LoVo (cell line): ENCODE measurements at regions not wholly inside any gene's neighbourhood (a gene's known extent, or its start where the extent isn't known, plus 50 kb on each side); places are given as distances from the start of the nearest gene placed in this dataset.

ENCODE experiments used
- DNase-seq: peaks from one replicate; pipeline ENCODE4 v3.0.0-alpha.2; 2016; ENCODE audit warnings: low spot score

DNA sequence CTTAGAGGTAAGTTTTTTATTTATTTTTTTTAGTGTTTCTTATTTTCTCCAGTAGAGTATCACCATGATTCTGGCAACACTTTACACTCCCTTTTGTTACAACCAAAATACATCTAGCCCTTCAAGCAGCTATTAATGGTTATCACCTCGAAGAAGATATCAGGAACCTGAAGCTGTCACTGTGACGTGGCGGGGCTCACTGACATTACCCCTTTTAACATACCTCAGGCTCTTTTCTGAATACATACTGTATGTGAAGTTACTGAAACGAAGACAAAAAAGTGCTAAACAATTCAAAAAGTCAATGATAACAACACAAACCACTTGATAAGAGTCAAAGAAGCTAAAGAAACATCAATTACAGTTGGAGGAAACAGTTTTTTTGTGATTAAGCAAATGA, 1218.7 kb downstream of the EFNB2 start:
- no peak for DNase-seq

DNA sequence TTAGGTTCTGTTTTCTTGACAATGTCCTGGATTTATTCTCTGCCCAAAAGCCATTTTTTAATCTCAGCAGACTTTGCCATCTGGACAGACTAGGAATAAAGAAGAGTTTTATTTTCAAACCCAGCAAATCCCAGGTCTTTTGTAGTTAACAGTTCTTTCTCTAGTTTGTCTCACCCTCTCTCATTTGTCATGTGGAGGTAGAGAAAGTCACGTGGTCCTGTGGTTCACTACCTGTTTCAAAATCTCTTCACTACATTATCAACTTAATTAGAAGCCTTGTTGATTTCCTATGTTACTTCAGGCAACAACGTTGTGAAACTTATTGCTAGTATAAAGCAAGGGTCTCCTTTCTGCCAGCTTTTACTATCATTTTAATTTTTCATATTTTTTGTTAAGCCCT, 1222.6 kb downstream of the EFNB2 start:
- no peak for DNase-seq

- no peak for DNase-seq
Observed at GRCh38 chr13:105311094-105311493, 1224.4 kb downstream of the EFNB2 start.

DNA sequence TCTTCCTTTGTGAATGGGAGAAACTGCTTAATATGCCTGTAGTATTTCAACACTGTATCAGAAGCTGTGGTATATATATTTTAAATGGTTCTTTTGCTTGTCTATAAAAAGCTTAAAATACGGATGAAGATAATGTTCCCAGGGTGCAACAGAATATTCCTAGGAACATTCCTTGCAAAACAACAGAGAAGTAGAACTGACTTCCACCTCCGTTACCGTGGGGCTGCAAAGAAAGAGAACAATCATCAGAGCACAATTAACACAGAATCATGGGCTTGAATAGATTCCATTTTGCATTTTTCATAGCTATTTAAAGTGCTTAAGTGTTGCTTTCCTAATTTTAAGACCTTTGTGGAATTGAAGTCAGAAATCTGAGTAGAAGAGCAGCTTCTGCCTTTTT, 1227.7 kb downstream of the EFNB2 start:
- no peak for DNase-seq

GRCh38 chr13:105297839-105298238, 1237.6 kb downstream of the EFNB2 start:
- DNase-seq = no peak

- no peak for DNase-seq
Observed at GRCh38 chr13:105291987-105292386, 1243.5 kb downstream of the EFNB2 start.

- DNase-seq = no peak
Observed at GRCh38 chr13:105290596-105290995, 1244.9 kb downstream of the EFNB2 start.

- no peak for DNase-seq
Observed at GRCh38 chr13:105285526-105285925, 1249.9 kb downstream of the EFNB2 start.

GRCh38 chr13:105282406-105283285, 1252.8 kb downstream of the EFNB2 start:
- DNase-seq = no peak

GRCh38 chr13:105278943-105279381, 1256.5 kb downstream of the EFNB2 start:
- DNase-seq = no peak

DNA sequence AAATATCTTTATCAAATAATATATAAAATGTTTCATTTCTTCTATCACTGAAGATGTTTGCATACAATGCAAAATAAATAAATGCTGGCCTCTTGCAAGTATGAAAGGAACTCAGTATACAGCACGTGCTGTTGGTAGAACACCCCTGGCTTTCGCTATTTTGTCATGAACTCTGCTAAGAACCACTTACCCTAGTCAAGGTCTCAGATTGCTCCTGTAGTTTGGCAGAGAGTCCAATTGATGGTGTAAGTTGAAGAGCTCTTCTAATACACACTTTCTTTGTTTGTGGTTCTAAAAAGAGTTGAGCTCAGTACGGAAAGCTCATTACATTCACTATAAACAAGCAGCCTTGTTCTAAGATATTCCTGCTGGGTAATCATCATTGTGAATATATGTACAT, 1258.9 kb downstream of the EFNB2 start:
- no peak for DNase-seq

- DNase-seq = no peak
Observed at GRCh38 chr13:105273665-105274222, 1261.7 kb downstream of the EFNB2 start.

DNA sequence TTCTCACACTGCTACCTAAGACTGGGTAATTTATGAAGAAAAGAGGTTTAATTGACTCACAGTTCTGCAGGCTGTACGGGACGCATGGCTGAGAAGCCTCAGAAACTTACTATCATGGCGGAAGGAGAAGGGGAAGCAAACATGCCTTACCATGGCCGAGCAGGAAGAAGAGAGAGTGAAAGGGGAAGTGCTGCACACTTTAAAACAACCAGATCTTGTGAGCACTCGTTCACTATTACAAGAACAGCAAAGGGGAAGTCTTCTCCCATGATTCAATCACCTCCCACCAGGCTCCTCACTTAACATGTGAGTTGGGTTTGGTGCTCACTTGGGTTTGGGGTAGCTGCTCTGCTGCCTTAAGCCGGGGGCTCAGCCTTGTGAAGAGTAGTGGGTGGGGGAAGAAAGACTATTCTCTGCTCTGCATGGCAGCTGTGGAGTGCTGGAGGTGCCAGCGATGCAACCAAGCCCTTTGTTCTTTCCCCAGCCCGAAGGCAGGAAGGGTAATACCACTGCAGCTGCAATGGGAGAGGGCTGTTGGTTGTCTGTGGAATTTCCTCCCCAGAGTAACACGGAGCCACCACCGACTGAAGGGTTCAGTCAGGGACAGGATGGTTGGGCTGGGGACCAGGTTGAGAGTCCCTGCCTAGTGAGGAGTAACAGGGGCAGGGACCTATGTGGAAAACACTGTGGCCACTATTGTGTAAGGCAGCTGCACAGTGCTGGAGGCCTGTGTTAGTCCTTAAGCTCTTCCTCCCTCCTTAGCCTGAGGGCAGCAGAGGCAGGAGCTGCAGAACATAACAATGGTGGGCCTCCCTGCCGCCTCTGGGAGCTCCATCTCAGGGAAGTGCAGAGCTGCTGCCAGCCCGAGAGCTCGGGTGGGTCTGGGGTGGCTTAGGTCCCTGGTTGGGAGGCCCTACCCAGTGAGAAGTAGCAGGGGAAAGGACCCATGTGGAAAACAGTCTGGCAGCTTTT, 1262.5 kb downstream of the EFNB2 start:
- no peak for DNase-seq

GRCh38 chr13:105266615-105267014, 1268.8 kb downstream of the EFNB2 start:
- DNase-seq = no peak

- no peak for DNase-seq
Observed at GRCh38 chr13:105262579-105262978, 1272.9 kb downstream of the EFNB2 start.

- no peak for DNase-seq
Observed at GRCh38 chr13:105259426-105259825, 1276.0 kb downstream of the EFNB2 start.

DNA sequence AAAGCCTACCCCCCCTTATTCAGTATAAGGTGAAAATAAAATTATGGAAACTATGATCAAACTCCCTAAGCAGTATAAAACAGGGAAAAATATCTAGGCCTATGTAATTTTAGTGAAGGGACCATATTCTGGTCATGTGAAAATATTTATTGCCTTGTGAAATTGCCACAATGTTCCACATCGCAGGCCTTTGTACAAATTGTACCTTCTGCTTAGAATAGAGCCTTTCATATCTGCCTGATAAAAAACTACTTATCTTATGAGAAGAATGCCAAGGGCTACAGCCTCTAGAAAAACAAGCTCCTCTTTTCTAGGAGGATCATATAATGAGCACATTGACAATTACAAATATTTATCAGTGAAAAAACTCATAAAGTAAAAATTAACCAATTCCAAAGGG, 1280.0 kb downstream of the EFNB2 start:
- no peak for DNase-seq

DNA sequence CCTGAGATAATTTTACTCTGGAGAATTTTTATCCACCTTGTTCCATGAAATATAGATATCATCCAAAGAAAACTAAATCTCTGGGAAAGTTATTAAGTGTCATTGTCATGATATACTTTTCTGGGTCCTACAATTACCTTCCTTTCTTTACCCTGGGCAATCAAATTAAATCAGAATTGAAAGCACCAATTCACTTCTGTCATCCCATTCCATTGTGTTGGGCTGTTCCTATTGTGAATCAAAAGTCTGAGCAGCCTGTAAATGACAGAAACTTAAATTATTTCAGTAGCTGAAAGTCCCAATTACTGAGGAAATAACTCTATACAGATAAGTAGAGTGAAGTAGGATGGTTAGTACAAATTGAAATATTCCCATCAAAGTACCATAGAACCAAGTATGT, 1284.2 kb downstream of the EFNB2 start:
- DNase-seq = no peak

- DNase-seq = no peak
Observed at GRCh38 chr13:105247830-105248229, 1287.6 kb downstream of the EFNB2 start.

DNA sequence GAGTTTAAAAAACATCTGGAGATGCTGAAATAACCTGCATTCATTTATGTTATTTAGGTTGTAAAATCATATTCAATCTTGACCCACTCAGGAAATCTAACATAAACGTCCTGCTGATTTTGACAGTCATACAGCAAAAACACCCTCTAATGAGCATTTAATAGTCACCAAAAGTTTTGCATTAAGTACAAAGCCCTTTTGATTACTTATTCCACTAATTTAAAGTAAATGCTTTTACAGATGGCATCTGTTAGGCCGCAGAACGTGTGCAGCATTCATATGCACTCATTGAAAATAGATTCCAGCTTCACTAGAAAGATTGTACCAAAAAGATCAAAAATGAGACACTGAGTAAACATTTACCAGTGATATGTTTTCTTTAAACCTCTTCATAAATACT, 1295.1 kb downstream of the EFNB2 start:
- DNase-seq = no peak

- no peak for DNase-seq
Observed at GRCh38 chr13:105232439-105232838, 1303.0 kb downstream of the EFNB2 start.

DNA sequence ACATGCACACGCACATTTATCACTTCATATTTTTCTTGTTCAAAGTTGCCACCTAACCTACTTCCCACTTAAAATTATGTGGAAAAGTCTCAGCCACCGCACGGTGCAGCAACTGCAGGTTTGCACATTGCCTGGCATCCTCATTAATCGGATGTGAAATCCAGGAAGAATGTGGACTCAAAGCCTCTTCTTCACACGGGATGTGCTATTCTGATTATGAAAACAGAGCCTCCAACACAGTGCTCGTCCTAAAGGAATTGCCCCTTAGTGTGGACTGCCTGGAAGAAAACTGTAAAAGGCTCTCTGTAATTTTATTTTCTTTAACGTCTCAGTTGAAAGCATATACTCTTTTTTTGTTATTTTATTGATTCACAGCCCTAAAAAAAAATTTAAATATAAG, 1303.5 kb downstream of the EFNB2 start:
- no peak for DNase-seq

DNA sequence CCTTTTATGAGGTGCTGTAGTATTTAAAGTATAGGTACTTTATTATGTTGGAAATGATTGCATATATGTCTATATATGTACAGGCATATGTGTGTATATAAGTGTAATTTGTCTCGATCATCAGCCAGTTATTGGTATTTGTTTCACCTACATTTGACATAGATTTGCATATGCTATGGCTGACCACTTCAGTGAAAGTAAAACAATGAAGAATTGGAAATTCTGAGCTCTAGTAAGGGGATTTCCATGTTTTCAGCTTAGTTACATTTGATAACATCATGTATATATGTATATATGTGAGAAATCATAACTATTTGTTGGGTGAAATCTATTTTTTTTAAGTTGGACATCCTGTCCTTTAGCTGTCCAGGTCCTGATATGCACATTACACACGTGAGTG, 1303.9 kb downstream of the EFNB2 start:
- no peak for DNase-seq
